IMR-90 (cell line): ENCODE measurements at regions not wholly inside any gene's neighbourhood (a gene's known extent, or its start where the extent isn't known, plus 50 kb on each side); places are given as distances from the start of the nearest gene placed in this dataset.
A peak's percentile ranks its signal among the peaks of the same experiment; 100 is the strongest.

ENCODE experiments used
- ATAC-seq: fragments of 200-7000 bp; cut with Tn5 transposase; 2 replicates; pipeline ENCODE4 v1.9.1; 2020; ENCODE audit warnings: low read depth, mild to moderate bottlenecking, moderate library complexity
- BruUV-seq: library from RNA; stranded (reverse); fragments of 400-500 nt; replicated peaks from 2 replicates; lab custom pipeline; 2021; lab: Mats Ljungman, UMichigan
- CTCF ChIA-PET: fragments of 300-600 bp; formaldehyde crosslinking; extraction: SDS; loops from one replicate; lab custom pipeline; 2021; ENCODE audit warnings: antibody characterized with exemption; lab: Yijun Ruan, JAX
- POLR2A ChIA-PET: fragments of 300-600 bp; sonication (Branson Sonifier 250); formaldehyde crosslinking; loops from one replicate; lab custom pipeline; 2022; ENCODE audit warnings: antibody characterized with exemption; ENCODE audit not compliant: unreplicated experiment; lab: Charles Lee
- DNase-seq: peaks from one replicate; pipeline ENCODE4 v3.0.0; 2013
- H2AFZ ChIP-seq: replicated peaks from 2 replicates; pipeline ENCODE3; 2013; ENCODE audit warnings: low read length, mild to moderate bottlenecking; ENCODE audit not compliant: poor library complexity
- H2AK5ac ChIP-seq: 2 replicates; pipeline ENCODE4 v1.6.1; 2013; ENCODE audit warnings: low read depth, low read length, inconsistent platforms
- H2AK9ac ChIP-seq: replicated peaks from 2 replicates; pipeline ENCODE3; 2013; ENCODE audit warnings: mild to moderate bottlenecking, low read depth, low read length, moderate library complexity; ENCODE audit not compliant: poor library complexity
- H2BK120ac ChIP-seq: 2 replicates; pipeline ENCODE4 v1.6.1; 2013; ENCODE audit warnings: low read depth, low read length, inconsistent platforms
- H2BK15ac ChIP-seq: 3 replicates; pipeline ENCODE4 v1.6.1; 2013; ENCODE audit warnings: low read depth, low read length, inconsistent platforms
- H2BK20ac ChIP-seq: 2 replicates; pipeline ENCODE4 v1.6.1; 2013; ENCODE audit warnings: low read depth, mild to moderate bottlenecking, inconsistent platforms, low read length, moderate library complexity
- H2BK5ac ChIP-seq: 2 replicates; pipeline ENCODE4 v1.6.1; 2013; ENCODE audit warnings: mild to moderate bottlenecking, low read depth, low read length, inconsistent platforms; ENCODE audit not compliant: poor library complexity, severe bottlenecking
- H3K14ac ChIP-seq: replicated peaks from 2 replicates; pipeline ENCODE4 v1.6.1; 2013; ENCODE audit warnings: low read depth, low read length, inconsistent platforms
- H3K18ac ChIP-seq: 2 replicates; pipeline ENCODE4 v1.6.1; 2013; ENCODE audit warnings: low read depth, low read length, control low read depth
- H3K23ac ChIP-seq: 2 replicates; pipeline ENCODE4 v1.6.1; 2013; ENCODE audit warnings: low read depth, low read length, inconsistent platforms
- H3K27ac ChIP-seq: 2 replicates; pipeline ENCODE4 v1.5.1; 2013; ENCODE audit warnings: mild to moderate bottlenecking, control low read depth, low read length; ENCODE audit not compliant: insufficient read depth
- H3K27me3 ChIP-seq: 2 replicates; pipeline ENCODE4 v1.6.1; 2013; ENCODE audit warnings: low read length; ENCODE audit not compliant: control insufficient read depth, insufficient read depth
- H3K36me3 ChIP-seq: 2 replicates; pipeline ENCODE4 v1.6.1; 2013; ENCODE audit warnings: low read length, mixed read lengths; ENCODE audit not compliant: control insufficient read depth, insufficient read depth
- H3K4ac ChIP-seq: 2 replicates; pipeline ENCODE4 v1.6.1; 2013; ENCODE audit warnings: low read depth, low read length, inconsistent platforms
- H3K4me1 ChIP-seq: 2 replicates; pipeline ENCODE4 v1.6.1; 2013; ENCODE audit warnings: low read length, mixed read lengths; ENCODE audit not compliant: control insufficient read depth, insufficient read depth
- H3K4me2 ChIP-seq: 2 replicates; pipeline ENCODE4 v1.6.1; 2013; ENCODE audit warnings: low read depth, mild to moderate bottlenecking, control low read depth, low read length, moderate library complexity
- H3K4me3 ChIP-seq: 2 replicates; pipeline ENCODE4 v1.5.1; 2013; ENCODE audit warnings: low read depth, mild to moderate bottlenecking, control low read depth, low read length, moderate library complexity; ENCODE audit not compliant: insufficient read depth
- H3K56ac ChIP-seq: 2 replicates; pipeline ENCODE4 v1.6.1; 2013; ENCODE audit warnings: low read length, inconsistent platforms; ENCODE audit not compliant: insufficient read depth; ENCODE audit errors: extremely low read depth
- H3K79me1 ChIP-seq, 2 experiments: 2 replicates each; pipeline ENCODE4 v1.6.1; 2013; ENCODE audit warnings: low read length in 2 of 2, inconsistent platforms in 1 of 2, low read depth in 1 of 2
- H3K9ac ChIP-seq: 2 replicates; pipeline ENCODE4 v1.6.1; 2013; ENCODE audit warnings: low read depth, low read length, control low read depth
- H3K9me1 ChIP-seq: 2 replicates; pipeline ENCODE4 v1.6.1; 2013; ENCODE audit warnings: low read length, inconsistent platforms; ENCODE audit not compliant: insufficient read depth
- H3K9me3 ChIP-seq: 2 replicates; pipeline ENCODE4 v1.6.1; 2013; ENCODE audit warnings: low read length; ENCODE audit not compliant: control insufficient read depth, insufficient read depth
- H4K20me1 ChIP-seq: 2 replicates; pipeline ENCODE4 v1.6.1; 2013; ENCODE audit warnings: low read length, inconsistent platforms; ENCODE audit not compliant: insufficient read depth
- H4K5ac ChIP-seq: 2 replicates; pipeline ENCODE4 v1.6.1; 2013; ENCODE audit warnings: mild to moderate bottlenecking, low read depth, low read length, control low read depth
- H4K8ac ChIP-seq, 2 experiments: 2 replicates each; pipeline ENCODE4 v1.6.1; 2013; ENCODE audit warnings: low read depth in 2 of 2, low read length in 2 of 2, control low read depth in 1 of 2, inconsistent platforms in 1 of 2
- H4K91ac ChIP-seq: 2 replicates; pipeline ENCODE4 v1.6.1; 2013; ENCODE audit warnings: low read depth, low read length, inconsistent platforms; ENCODE audit not compliant: insufficient read depth
- CEBPB ChIP-seq: IDR thresholded peaks from 2 replicates; pipeline ENCODE4 v1.6.1; 2012; ENCODE audit warnings: low read depth, low read length, improper control_type of control experiment
- CTCF ChIP-seq: conservative IDR thresholded peaks from 2 replicates; pipeline ENCODE4 v1.5.1; 2012; ENCODE audit warnings: mild to moderate bottlenecking, low read depth, low read length, improper control_type of control experiment
- NFE2L2 ChIP-seq: fragments of 150-350 bp; IDR thresholded peaks from 2 replicates; pipeline ENCODE4 v1.6.1; 2016; ENCODE audit warnings: low read depth, mild to moderate bottlenecking, low read length
- RAD21 ChIP-seq: IDR thresholded peaks from 2 replicates; pipeline ENCODE4 v1.6.1; 2012; ENCODE audit warnings: low read length, improper control_type of control experiment
- SMC3 ChIP-seq: fragments of 150-350 bp; IDR thresholded peaks from 2 replicates; pipeline ENCODE4 v1.6.1; 2016; ENCODE audit warnings: low read depth, mild to moderate bottlenecking, antibody characterized with exemption, low read length, moderate library complexity
- WGBS, 2 experiments: methylation state at CpG; one replicate each; pipeline versions ENCODE4 v1.1.5 to v1.1.7; 2013; ENCODE audit warnings: missing lambda C conversion rate in 2 of 2; ENCODE audit not compliant: insufficient read length in 1 of 2; ENCODE audit errors: extremely low coverage in 2 of 2; 5-methylcytosine and 5-hydroxymethylcytosine counted together
- dilution Hi-C: fragments of 300-500 bp; cut with HindIII; formaldehyde crosslinking; loops from one replicate; pipeline ENCODE4 v1.14.3; 2018; ENCODE audit warnings: low sequenced_read_pairs; ENCODE audit not compliant: unreplicated experiment
- in situ Hi-C: fragments of 300-500 bp; cut with MboI; formaldehyde crosslinking; loops from 3 replicates; pipeline ENCODE4 v1.14.3; 2019; ENCODE audit warnings: low sequenced_read_pairs, inconsistent platforms, mixed read lengths
- intact Hi-C: fragments of 100-400 bp; cut with micrococcal nuclease; formaldehyde crosslinking; loops from 2 replicates; pipeline ENCODE4 v1.10.0; 2022

- dilution Hi-C loops (no loop called here), intact Hi-C loops (loop anchor here (1.0 kb wide), 1 partner anchor 337 kb away; no protein-coding TSS in a partner anchor), in situ Hi-C loops (loop anchor here (10.0 kb wide), 1 partner anchor 333 kb away; no protein-coding TSS in a partner anchor)
- Histone ChIP-seq H3K4me2 (no peak overlapping the region), H3K27ac (no peak overlapping the region), H2BK15ac (no peak overlapping the region), H3K9ac (no peak overlapping the region), H3K18ac (no peak overlapping the region), H2BK5ac (no peak overlapping the region), H3K23ac (no peak overlapping the region), H2AK5ac (no peak overlapping the region), H4K91ac (no peak overlapping the region), H3K4me3 (no peak overlapping the region), H3K4ac (no peak overlapping the region), H2BK20ac (no peak overlapping the region), H3K4me1 (no peaks in the 10 kb centered on the region), H3K27me3 (no peaks in the 10 kb centered on the region), H4K5ac (no peak overlapping the region), H3K79me1 (no peaks in the 10 kb centered on the region), H3K36me3 (no peaks in the 10 kb centered on the region), H3K56ac (no peak overlapping the region), H4K20me1 (no peaks in the 10 kb centered on the region), H2BK120ac (no peak overlapping the region), H3K9me3 (no peaks in the 10 kb centered on the region), H2AK9ac (no peak overlapping the region), H4K8ac (no peak overlapping the region), H3K14ac (no peak overlapping the region), H3K9me1 (no peaks in the 10 kb centered on the region), H2AFZ (no peak overlapping the region)
- ChIA-PET POLR2A (no interaction called here), CTCF (interaction anchor here (0.8 kb wide), 1 partner anchor 337 kb away, joined by 4 read pairs; no protein-coding TSS in a partner anchor)
- BruUV-seq: no TSS peak
- DNase-seq: peak; percentile 29
- TF ChIP-seq RAD21 (peak; percentile 37; the same call in 1 of the 2 replicates), CEBPB (peak; percentile 92), SMC3 (peak; percentile 46), NFE2L2 (no peak), CTCF (peak; percentile 64)
- ATAC-seq: peak; percentile 66
- no CpG with 5 or more reads among the region's 3 CpGs for WGBS, 2 experiments
These were observed 79.8 kb upstream of the SMARCAD1 start for GRCh38 chr4:94127707-94128328.
